Liver (tissue), 7 donors: ENCODE measurements at regions not wholly inside any gene's neighbourhood (a gene's known extent, or its start where the extent isn't known, plus 50 kb on each side); places are given as distances from the start of the nearest gene placed in this dataset.

ENCODE experiments used
- DNase-seq: peaks from one replicate; pipeline ENCODE4 v3.0.0-alpha.2; 2017; ENCODE audit warnings: low spot score
- H3K27ac ChIP-seq, 2 donors: one replicate each; pipeline ENCODE4 v1.7.0; 2013; ENCODE audit warnings: inconsistent platforms in 2 of 2, low read length in 2 of 2, control low read depth in 1 of 2, low read depth in 1 of 2, mild to moderate bottlenecking in 1 of 2
- H3K27me3 ChIP-seq, 4 donors: one replicate each; pipeline versions ENCODE4 v1.6.1 to v1.7.0; 2013; ENCODE audit warnings: low read length in 3 of 4, inconsistent platforms in 1 of 4, mild to moderate bottlenecking in 1 of 4, moderate library complexity in 1 of 4; ENCODE audit not compliant: control insufficient read depth in 4 of 4, insufficient read depth in 4 of 4
- H3K36me3 ChIP-seq, 4 donors: one replicate each; pipeline versions ENCODE4 v1.6.1 to v1.7.0; 2013; ENCODE audit warnings: low read length in 3 of 4, mild to moderate bottlenecking in 3 of 4, low read depth in 1 of 4, moderate library complexity in 1 of 4; ENCODE audit not compliant: control insufficient read depth in 4 of 4, insufficient read depth in 3 of 4
- H3K4me1 ChIP-seq, 4 donors: one replicate each; pipeline versions ENCODE4 v1.6.1 to v1.7.0; 2013; ENCODE audit warnings: low read length in 3 of 4, mild to moderate bottlenecking in 3 of 4, moderate library complexity in 1 of 4; ENCODE audit not compliant: control insufficient read depth in 4 of 4, insufficient read depth in 4 of 4
- H3K4me3 ChIP-seq, 3 donors: one replicate each; pipeline versions ENCODE4 v1.6.1 to v1.7.0; 2013; ENCODE audit warnings: low read length in 3 of 3, control low read depth in 1 of 3, low read depth in 1 of 3, mild to moderate bottlenecking in 1 of 3
- H3K9ac ChIP-seq, 2 donors: one replicate each; pipeline ENCODE4 v1.7.0; 2013; ENCODE audit warnings: low read length in 2 of 2, mild to moderate bottlenecking in 2 of 2, moderate library complexity in 2 of 2, control low read depth in 1 of 2, low read depth in 1 of 2
- H3K9me3 ChIP-seq, 4 donors: one replicate each; pipeline versions ENCODE4 v1.6.1 to v1.7.0; 2013; ENCODE audit warnings: low read length in 3 of 4; ENCODE audit not compliant: control insufficient read depth in 4 of 4
- ATF3 ChIP-seq: IDR thresholded peaks from 2 replicates; pipeline ENCODE4 v1.6.1; 2016; ENCODE audit warnings: antibody characterized with exemption
- EGR1 ChIP-seq, 2 donors: IDR thresholded peaks; 2 replicates each; pipeline ENCODE4 v1.6.1; 2016 to 2018; ENCODE audit warnings: antibody characterized with exemption in 2 of 2, low read depth in 2 of 2
- FOXA1 ChIP-seq: IDR thresholded peaks from 2 replicates; pipeline ENCODE4 v1.6.1; 2016; ENCODE audit warnings: antibody characterized with exemption
- FOXA2 ChIP-seq: IDR thresholded peaks from 2 replicates; pipeline ENCODE4 v1.6.1; 2016; ENCODE audit warnings: antibody characterized with exemption
- GABPA ChIP-seq, 2 donors: IDR thresholded peaks in 1 of 2; conservative IDR thresholded peaks in 1 of 2; 2 replicates each; pipeline ENCODE4 v1.6.1; 2016; ENCODE audit warnings: antibody characterized with exemption in 2 of 2, mild to moderate bottlenecking in 1 of 2, moderate library complexity in 1 of 2
- JUND ChIP-seq, 2 donors: IDR thresholded peaks; 2 replicates each; pipeline ENCODE4 v1.6.1; 2016; ENCODE audit warnings: antibody characterized with exemption in 2 of 2
- RAD21 ChIP-seq, 2 donors: IDR thresholded peaks; 2 replicates each; pipeline ENCODE4 v1.6.1; 2016; ENCODE audit warnings: antibody characterized with exemption in 2 of 2, mild to moderate bottlenecking in 2 of 2
- RXRA ChIP-seq, 2 donors: IDR thresholded peaks; 2 replicates each; pipeline ENCODE4 v1.6.1; 2017 to 2018; ENCODE audit warnings: antibody characterized with exemption in 2 of 2, mild to moderate bottlenecking in 1 of 2
- SP1 ChIP-seq: IDR thresholded peaks from 2 replicates; pipeline ENCODE4 v1.6.1; 2018; ENCODE audit warnings: antibody characterized with exemption, mild to moderate bottlenecking
- TAF1 ChIP-seq: conservative IDR thresholded peaks from 2 replicates; pipeline ENCODE4 v1.6.1; 2016; ENCODE audit warnings: antibody characterized with exemption, mild to moderate bottlenecking
- WGBS: extraction: QIAGEN DNeasy Blood & Tissue Kit; methylation state at CpG from one replicate; pipeline ENCODE4 v1.1.7; 2013; 5-methylcytosine and 5-hydroxymethylcytosine counted together
- TF ChIP-seq, protein P1 (sequence below): IDR thresholded peaks from 2 replicates; pipeline ENCODE4 v1.6.1; 2016; ENCODE audit warnings: antibody characterized with exemption, mild to moderate bottlenecking
- TF ChIP-seq, protein P2 (sequence below): IDR thresholded peaks from 2 replicates; pipeline ENCODE4 v1.6.1; 2016; ENCODE audit warnings: antibody characterized with exemption
- donor health status: healthy.
- donor health status: healthy.
- donor health status: healthy.
- donor health status: healthy.

- no peaks in the 10 kb centered on the region for H3K9me3 ChIP-seq
- no peak overlapping the region for H3K27ac ChIP-seq
- DNase-seq, result no peak
- TF ChIP-seq GABPA (IDR thresholded peaks at IDR 0.05 in 1 of 2, conservative IDR thresholded peaks at IDR 0.05 in 1 of 2), result no peak
- TF ChIP-seq RXRA (IDR thresholded peaks at IDR 0.05), result no peak
- H3K4me3 ChIP-seq, result no peak overlapping the region
- 87% methylated on average over 3 of the region's 3 CpGs for WGBS
- H3K27me3 ChIP-seq, result no peaks in the 10 kb centered on the region
- no peak overlapping the region for H3K9ac ChIP-seq
- no peaks in the 10 kb centered on the region for H3K4me1 ChIP-seq
- H3K36me3 ChIP-seq, result no peaks in the 10 kb centered on the region
These were observed 772.8 kb upstream of the TSPY4 start for GRCh38 chrY:8564421-8564820.

DNA sequence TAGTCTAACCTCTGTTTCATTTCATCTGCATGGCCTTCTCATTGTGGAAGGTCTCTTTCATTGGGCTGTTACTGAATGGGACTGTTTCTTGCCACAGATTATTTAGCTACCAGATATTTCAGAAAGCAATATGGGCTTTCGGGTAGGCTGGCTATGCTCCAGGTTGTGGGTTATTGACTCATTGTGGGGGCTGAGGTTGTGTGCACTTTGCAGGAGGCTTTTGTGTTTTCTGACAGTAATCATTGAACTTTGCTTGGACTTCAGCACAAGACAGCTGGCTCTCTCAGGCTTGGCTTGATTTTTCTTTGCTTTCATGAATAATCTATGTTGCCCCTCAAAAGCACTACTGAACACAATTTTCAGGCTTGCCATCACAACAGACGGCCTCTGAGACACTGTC is 771.1 kb upstream of the TSPY4 start:
- Histone ChIP-seq H3K27me3 (no peaks in the 10 kb centered on the region), H3K9ac (no peak overlapping the region), H3K4me1 (peaks cover 0 to 2% (median 0%) of the 10 kb centered on the region in 4 donors), H3K27ac (no peak overlapping the region), H3K36me3 (no peaks in the 10 kb centered on the region), H3K9me3 (no peaks in the 10 kb centered on the region), H3K4me3 (no peak overlapping the region)
- DNase-seq, result no peak
- TF ChIP-seq FOXA2, result no peak
- no peak for TF ChIP-seq JUND (IDR thresholded peaks at IDR 0.05)
- TF ChIP-seq SP1, result no peak
- TF ChIP-seq FOXA1, result no peak
- WGBS, result 32% methylated on average over 2 of the region's 2 CpGs

DNA sequence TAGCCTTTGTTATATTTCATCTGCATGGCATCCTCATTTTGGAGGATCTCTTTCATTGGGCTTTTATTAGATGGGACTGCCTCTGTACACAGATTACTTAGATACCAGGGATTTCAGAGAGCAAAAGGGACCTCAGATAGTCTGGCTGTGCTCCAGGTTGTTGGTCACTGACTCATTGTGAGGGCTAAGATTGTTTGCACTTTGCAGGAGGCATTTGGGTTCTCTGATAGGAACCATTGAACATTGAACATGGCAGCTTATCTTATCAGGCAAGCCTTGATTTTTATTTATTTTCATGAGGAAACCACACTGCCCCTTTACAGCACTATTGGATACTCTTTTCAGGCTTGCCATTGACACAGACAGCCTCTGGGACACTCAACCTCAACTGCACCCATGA is 766.9 kb upstream of the TSPY4 start:
- no peak overlapping the region for H3K27ac ChIP-seq
- TF ChIP-seq RAD21 (IDR thresholded peaks at IDR 0.05), result no peak
- no peak for TF ChIP-seq FOXA1
- TF ChIP-seq, protein P1, sequence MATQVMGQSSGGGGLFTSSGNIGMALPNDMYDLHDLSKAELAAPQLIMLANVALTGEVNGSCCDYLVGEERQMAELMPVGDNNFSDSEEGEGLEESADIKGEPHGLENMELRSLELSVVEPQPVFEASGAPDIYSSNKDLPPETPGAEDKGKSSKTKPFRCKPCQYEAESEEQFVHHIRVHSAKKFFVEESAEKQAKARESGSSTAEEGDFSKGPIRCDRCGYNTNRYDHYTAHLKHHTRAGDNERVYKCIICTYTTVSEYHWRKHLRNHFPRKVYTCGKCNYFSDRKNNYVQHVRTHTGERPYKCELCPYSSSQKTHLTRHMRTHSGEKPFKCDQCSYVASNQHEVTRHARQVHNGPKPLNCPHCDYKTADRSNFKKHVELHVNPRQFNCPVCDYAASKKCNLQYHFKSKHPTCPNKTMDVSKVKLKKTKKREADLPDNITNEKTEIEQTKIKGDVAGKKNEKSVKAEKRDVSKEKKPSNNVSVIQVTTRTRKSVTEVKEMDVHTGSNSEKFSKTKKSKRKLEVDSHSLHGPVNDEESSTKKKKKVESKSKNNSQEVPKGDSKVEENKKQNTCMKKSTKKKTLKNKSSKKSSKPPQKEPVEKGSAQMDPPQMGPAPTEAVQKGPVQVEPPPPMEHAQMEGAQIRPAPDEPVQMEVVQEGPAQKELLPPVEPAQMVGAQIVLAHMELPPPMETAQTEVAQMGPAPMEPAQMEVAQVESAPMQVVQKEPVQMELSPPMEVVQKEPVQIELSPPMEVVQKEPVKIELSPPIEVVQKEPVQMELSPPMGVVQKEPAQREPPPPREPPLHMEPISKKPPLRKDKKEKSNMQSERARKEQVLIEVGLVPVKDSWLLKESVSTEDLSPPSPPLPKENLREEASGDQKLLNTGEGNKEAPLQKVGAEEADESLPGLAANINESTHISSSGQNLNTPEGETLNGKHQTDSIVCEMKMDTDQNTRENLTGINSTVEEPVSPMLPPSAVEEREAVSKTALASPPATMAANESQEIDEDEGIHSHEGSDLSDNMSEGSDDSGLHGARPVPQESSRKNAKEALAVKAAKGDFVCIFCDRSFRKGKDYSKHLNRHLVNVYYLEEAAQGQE, result no peak
- no peak for TF ChIP-seq RXRA (IDR thresholded peaks at IDR 0.05)
- TF ChIP-seq JUND (IDR thresholded peaks at IDR 0.05), result no peak
- TF ChIP-seq FOXA2, result no peak
- TF ChIP-seq, protein P2, sequence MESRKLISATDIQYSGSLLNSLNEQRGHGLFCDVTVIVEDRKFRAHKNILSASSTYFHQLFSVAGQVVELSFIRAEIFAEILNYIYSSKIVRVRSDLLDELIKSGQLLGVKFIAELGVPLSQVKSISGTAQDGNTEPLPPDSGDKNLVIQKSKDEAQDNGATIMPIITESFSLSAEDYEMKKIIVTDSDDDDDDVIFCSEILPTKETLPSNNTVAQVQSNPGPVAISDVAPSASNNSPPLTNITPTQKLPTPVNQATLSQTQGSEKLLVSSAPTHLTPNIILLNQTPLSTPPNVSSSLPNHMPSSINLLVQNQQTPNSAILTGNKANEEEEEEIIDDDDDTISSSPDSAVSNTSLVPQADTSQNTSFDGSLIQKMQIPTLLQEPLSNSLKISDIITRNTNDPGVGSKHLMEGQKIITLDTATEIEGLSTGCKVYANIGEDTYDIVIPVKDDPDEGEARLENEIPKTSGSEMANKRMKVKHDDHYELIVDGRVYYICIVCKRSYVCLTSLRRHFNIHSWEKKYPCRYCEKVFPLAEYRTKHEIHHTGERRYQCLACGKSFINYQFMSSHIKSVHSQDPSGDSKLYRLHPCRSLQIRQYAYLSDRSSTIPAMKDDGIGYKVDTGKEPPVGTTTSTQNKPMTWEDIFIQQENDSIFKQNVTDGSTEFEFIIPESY, result no peak
- TF ChIP-seq EGR1 (IDR thresholded peaks at IDR 0.05; ENCODE audit: low read depth in 2 of 2), result no peak
- TF ChIP-seq TAF1, result no peak
- TF ChIP-seq ATF3, result no peak
- no peak for TF ChIP-seq SP1
- no peaks in the 10 kb centered on the region for H3K9me3 ChIP-seq
- H3K9ac ChIP-seq, result no peak overlapping the region
- DNase-seq, result no peak
- H3K27me3 ChIP-seq, result no peaks in the 10 kb centered on the region
- no peaks in the 10 kb centered on the region for H3K36me3 ChIP-seq
- peaks cover 0 to 7% (median 0%) of the 10 kb centered on the region in 4 donors for H3K4me1 ChIP-seq
- H3K4me3 ChIP-seq, result no peak overlapping the region
